Activated CD8-positive, alpha-beta T cell treated with anti-CD3 and anti-CD28 coated beads for 36 hours (primary cell): ENCODE measurements at regions not wholly inside any gene's neighbourhood (a gene's known extent, or its start where the extent isn't known, plus 50 kb on each side); places are given as distances from the start of the nearest gene placed in this dataset.

Experiments
- ATAC-seq: fragments of 200-7000 bp; cut with Tn5 transposase; one replicate; pipeline ENCODE4 v1.10.0; 2021; ENCODE audit warnings: mild to moderate bottlenecking, moderate library complexity
- CTCF ChIA-PET: fragments of 350-600 bp; sonication (Branson Sonifier 250); formaldehyde crosslinking; loops from one replicate; lab custom pipeline; 2021; ENCODE audit warnings: antibody characterized with exemption; lab: Charles Lee
- POLR2A ChIA-PET: fragments of 350-600 bp; sonication (Branson Sonifier 250); formaldehyde crosslinking; loops from one replicate; lab custom pipeline; 2021; ENCODE audit warnings: antibody characterized with exemption; lab: Charles Lee
- DNase-seq: peaks from one replicate; pipeline ENCODE4 v3.0.0-alpha.2; 2020
- H3K27ac Mint-ChIP-seq: one replicate; pipeline ENCODE4 v1.8.0; 2021; ENCODE audit warnings: mild to moderate bottlenecking, mixed read lengths
- H3K27me3 Mint-ChIP-seq: one replicate; pipeline ENCODE4 v1.8.0; 2021; ENCODE audit warnings: mixed read lengths
- H3K36me3 Mint-ChIP-seq: one replicate; pipeline ENCODE4 v1.8.0; 2021; ENCODE audit warnings: low read depth, mixed read lengths
- H3K4me1 Mint-ChIP-seq: one replicate; pipeline ENCODE4 v1.8.0; 2021; ENCODE audit warnings: low read depth, mixed read lengths
- H3K4me3 Mint-ChIP-seq: one replicate; pipeline ENCODE4 v1.8.0; 2021; ENCODE audit warnings: mild to moderate bottlenecking, moderate library complexity, mixed read lengths
- H3K9me3 Mint-ChIP-seq: one replicate; pipeline ENCODE4 v1.8.0; 2021; ENCODE audit warnings: mixed read lengths
- intact Hi-C: fragments of 100-400 bp; cut with micrococcal nuclease; formaldehyde crosslinking; loops from one replicate; pipeline ENCODE4 v1.10.0; 2022
- TF ChIP-seq, protein P1 (sequence below): fragments of 200-600 bp; IDR thresholded peaks from one replicate; pipeline ENCODE4 v1.8.0; 2022; ENCODE audit warnings: antibody characterized with exemption, mild to moderate bottlenecking

DNA sequence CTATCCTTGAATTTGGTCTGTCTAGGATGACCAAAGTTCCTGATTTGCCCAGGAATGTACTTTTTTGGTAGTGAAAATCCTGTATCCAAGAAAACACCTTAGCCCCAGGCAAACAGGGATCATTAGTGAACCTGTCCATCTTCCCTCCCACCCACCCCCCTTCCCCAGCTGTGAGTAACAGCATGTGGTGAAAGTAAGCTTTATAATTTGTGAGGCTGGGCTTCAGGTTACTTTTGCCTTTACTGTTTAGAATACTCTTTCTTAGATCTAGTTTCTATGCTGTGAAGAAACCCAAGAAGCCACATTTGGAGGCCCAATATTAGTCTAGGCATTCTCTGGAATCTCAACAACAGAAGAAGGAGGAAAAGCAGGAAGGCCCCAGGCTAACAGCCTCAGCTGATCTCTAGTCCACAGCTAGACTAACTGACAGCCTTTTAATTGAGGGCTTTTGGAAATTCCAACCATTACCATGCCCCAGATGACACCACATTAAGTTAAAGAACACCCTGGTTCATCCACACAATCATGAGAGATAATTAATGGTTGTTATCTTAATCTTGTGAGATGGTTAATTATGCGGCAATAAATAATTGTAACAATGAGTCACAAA, 703.0 kb upstream of the NUDT12 start:
- intact Hi-C loops, result no loop called here
- ChIA-PET POLR2A (no interaction called here), CTCF (no interaction called here)
- no peak for DNase-seq
- Mint-ChIP-seq H3K27me3 (no peaks in the 10 kb centered on the region), H3K4me1 (no peaks in the 10 kb centered on the region), H3K36me3 (no peaks in the 10 kb centered on the region), H3K9me3 (peaks cover 10% of the 10 kb centered on the region), H3K27ac (no peak overlapping the region), H3K4me3 (no peak overlapping the region)
- TF ChIP-seq, protein P1, sequence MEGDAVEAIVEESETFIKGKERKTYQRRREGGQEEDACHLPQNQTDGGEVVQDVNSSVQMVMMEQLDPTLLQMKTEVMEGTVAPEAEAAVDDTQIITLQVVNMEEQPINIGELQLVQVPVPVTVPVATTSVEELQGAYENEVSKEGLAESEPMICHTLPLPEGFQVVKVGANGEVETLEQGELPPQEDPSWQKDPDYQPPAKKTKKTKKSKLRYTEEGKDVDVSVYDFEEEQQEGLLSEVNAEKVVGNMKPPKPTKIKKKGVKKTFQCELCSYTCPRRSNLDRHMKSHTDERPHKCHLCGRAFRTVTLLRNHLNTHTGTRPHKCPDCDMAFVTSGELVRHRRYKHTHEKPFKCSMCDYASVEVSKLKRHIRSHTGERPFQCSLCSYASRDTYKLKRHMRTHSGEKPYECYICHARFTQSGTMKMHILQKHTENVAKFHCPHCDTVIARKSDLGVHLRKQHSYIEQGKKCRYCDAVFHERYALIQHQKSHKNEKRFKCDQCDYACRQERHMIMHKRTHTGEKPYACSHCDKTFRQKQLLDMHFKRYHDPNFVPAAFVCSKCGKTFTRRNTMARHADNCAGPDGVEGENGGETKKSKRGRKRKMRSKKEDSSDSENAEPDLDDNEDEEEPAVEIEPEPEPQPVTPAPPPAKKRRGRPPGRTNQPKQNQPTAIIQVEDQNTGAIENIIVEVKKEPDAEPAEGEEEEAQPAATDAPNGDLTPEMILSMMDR, result no peak
- no peak for ATAC-seq

DNA sequence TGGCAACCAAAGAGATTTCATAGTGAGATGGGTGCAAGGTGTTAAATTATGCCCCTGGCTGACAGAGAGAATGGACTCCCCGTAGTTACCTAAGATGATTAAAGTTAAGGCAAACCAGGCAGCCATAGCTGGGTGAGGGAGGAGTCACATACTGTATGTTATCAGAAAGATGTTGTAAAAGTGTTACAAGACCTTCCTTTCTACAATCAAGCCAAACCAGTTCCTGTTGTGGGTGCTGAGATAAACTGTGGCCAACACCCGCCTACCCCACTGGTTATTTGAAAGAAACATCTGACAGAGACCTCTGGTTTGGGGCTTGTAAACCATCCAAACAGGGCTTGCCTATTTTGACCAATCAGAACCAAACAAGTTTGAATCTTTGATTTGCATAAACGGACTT, 684.7 kb upstream of the NUDT12 start:
- TF ChIP-seq, protein P1, result no peak
- no peak overlapping the region for H3K4me3 Mint-ChIP-seq
- H3K4me1 Mint-ChIP-seq, result no peaks in the 10 kb centered on the region
- POLR2A ChIA-PET, result no interaction called here
- no peak for ATAC-seq
- peaks cover 8% of the 10 kb centered on the region for H3K9me3 Mint-ChIP-seq
- intact Hi-C loops, result no loop called here
- DNase-seq, result no peak
- H3K27ac Mint-ChIP-seq, result no peak overlapping the region
- H3K36me3 Mint-ChIP-seq, result no peaks in the 10 kb centered on the region
- CTCF ChIA-PET, result no interaction called here
- no peaks in the 10 kb centered on the region for H3K27me3 Mint-ChIP-seq

DNA sequence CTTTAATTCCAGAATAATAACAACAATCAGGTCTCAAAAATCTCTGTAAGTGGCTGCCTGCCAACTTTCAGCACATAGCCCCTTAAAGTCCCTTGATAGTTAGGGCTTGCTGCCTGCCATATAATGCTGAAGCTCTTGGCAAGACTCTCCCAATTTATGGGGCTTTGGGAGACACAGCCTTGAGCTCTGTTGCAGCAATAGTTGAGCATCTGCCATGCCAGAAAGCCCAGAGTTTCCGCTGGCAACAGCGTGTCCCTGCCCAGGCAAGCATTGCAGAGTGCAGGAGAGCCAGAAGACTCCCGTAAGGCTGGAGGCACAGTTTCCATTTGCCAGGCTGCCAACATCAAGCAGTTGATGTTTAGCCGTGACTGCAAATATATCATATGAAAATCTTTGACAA, 678.5 kb upstream of the NUDT12 start:
- ATAC-seq, result no peak
- H3K4me3 Mint-ChIP-seq, result no peak overlapping the region
- no peaks in the 10 kb centered on the region for H3K36me3 Mint-ChIP-seq
- intact Hi-C loops, result no loop called here
- no peak for DNase-seq
- no peak overlapping the region for H3K27ac Mint-ChIP-seq
- H3K9me3 Mint-ChIP-seq, result peaks cover 2% of the 10 kb centered on the region
- no peaks in the 10 kb centered on the region for H3K27me3 Mint-ChIP-seq
- ChIA-PET CTCF (no interaction called here), POLR2A (no interaction called here)
- no peaks in the 10 kb centered on the region for H3K4me1 Mint-ChIP-seq
- TF ChIP-seq, protein P1, result no peak

DNA sequence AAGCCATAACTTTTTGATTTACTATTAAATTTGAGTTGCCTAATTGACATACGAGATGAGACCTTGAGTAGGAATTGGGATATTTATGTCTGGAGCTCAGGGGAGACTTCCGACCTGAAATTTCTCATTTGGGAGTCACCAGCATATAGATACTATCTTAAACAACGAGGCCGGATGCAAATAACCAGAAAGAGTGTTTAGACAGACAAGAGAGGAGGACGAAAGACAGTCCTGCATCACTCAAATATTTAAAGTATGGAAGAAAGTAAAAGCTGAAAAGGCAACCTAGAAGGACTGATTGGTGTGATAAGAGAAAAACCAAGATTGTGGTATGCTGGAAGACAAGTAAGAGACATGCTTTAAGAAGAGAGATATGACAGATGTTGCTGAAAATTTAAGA, 675.0 kb upstream of the NUDT12 start:
- intact Hi-C loops, result no loop called here
- POLR2A ChIA-PET, result no interaction called here
- Mint-ChIP-seq H3K4me3 (no peak overlapping the region), H3K9me3 (no peaks in the 10 kb centered on the region), H3K36me3 (no peaks in the 10 kb centered on the region), H3K27me3 (no peaks in the 10 kb centered on the region), H3K4me1 (no peaks in the 10 kb centered on the region), H3K27ac (no peak overlapping the region)
- no peak for ATAC-seq
- TF ChIP-seq, protein P1, result no peak
- CTCF ChIA-PET, result no interaction called here
- DNase-seq, result no peak

DNA sequence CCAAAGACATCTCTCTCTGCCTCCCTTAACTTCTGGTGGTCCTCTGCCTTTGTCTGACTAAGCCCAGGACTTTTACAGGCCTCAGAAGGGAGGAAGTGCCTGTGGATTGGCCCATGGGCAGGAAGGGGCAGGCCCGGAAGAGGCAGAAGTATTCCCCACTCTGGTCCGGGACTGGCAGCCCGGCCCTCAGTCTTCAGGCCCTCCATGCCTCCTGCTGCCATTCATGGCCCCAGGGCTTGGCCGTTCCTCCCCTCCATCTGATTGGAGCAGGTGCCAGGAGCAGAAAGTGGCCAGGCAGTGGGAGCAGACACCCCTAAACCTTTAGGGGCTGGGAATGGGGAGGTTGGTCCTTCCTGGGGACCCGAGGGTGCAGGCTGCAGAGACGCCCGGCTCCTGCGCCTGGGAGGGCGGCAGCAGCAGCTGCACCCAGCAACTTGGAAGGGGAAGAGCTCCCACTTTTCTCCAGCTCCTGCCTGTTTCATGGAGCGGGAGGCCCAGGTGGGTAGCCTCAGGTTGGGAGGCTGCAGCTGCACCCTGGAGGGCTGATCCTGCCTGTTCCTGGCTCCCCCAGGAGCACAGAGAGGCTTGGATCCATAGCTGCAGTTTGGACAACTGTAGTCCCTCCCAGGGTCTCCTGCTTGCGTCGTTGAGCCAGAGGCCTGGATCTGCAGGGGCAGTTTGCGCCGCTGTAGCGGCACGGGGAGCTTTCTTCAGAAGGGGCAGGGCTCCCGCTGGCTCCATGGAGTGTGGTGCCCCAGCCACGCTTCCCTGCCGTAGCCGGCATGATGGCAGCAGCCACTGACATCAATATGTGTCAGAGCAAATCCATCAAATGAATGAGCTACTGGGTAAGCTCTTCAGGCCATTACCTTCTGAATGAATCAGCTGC, 661.5 kb upstream of the NUDT12 start:
- ATAC-seq, result no peak
- ChIA-PET POLR2A (no interaction called here), CTCF (no interaction called here)

More for the DNA sequence above, 661.5 kb upstream of the NUDT12 start:
- Mint-ChIP-seq H3K27me3 (no peaks in the 10 kb centered on the region), H3K4me3 (no peak overlapping the region), H3K36me3 (no peaks in the 10 kb centered on the region), H3K27ac (no peak overlapping the region), H3K4me1 (no peaks in the 10 kb centered on the region), H3K9me3 (peaks cover 3% of the 10 kb centered on the region)
- TF ChIP-seq, protein P1, result no peak
- intact Hi-C loops, result no loop called here
- DNase-seq, result no peak
